OCI-LY7 (cell line): ENCODE measurements at regions not wholly inside any gene's neighbourhood (a gene's known extent, or its start where the extent isn't known, plus 50 kb on each side); places are given as distances from the start of the nearest gene placed in this dataset.
"Not testable (repeated sequence)": the region's sequence is repeated elsewhere in the genome, so short reads cannot be mapped to it uniquely, and the experiment has no call there.

ENCODE experiments used
- CTCF ChIP-seq: fragments of 200-600 bp; sonication (generic); conservative IDR thresholded peaks from 2 replicates; pipeline ENCODE4 v1.5.1; 2014; ENCODE audit warnings: mild to moderate bottlenecking, antibody characterized with exemption, low read length, moderate library complexity, mixed read lengths
- EZH2phosphoT487 ChIP-seq: fragments of 200-600 bp; sonication (generic); IDR thresholded peaks from 2 replicates; pipeline ENCODE4 v1.6.1; 2018; ENCODE audit warnings: low read depth, borderline replicate concordance, mild to moderate bottlenecking, mixed run types, antibody characterized with exemption, low read length, moderate library complexity, mixed read lengths

- not testable (repeated sequence) for TF ChIP-seq CTCF, EZH2phosphoT487
Observed at GRCh38 chr1:181954696-181955095, 106.8 kb downstream of the ZNF648 start.
